GM23248 (cell line): ENCODE measurements at regions not wholly inside any gene's neighbourhood (a gene's known extent, or its start where the extent isn't known, plus 50 kb on each side); places are given as distances from the start of the nearest gene placed in this dataset.

ENCODE experiments used
- DNase-seq: peaks from one replicate; pipeline ENCODE4 v3.0.0-alpha.2; 2015
- H2AFZ ChIP-seq: fragments of 200-600 bp; sonication (generic); 2 replicates; pipeline ENCODE4 v1.6.1; 2016; ENCODE audit warnings: antibody characterized with exemption
- H3F3A ChIP-seq: fragments of 200-600 bp; sonication (generic); 2 replicates; pipeline ENCODE4 v1.6.1; 2016; ENCODE audit warnings: mild to moderate bottlenecking, antibody characterized with exemption, mixed run types; ENCODE audit not compliant: insufficient read depth
- H3K27ac ChIP-seq: fragments of 200-600 bp; sonication (generic); 2 replicates; pipeline ENCODE4 v1.5.1; 2016; ENCODE audit warnings: mild to moderate bottlenecking
- H3K27me3 ChIP-seq: fragments of 200-600 bp; sonication (generic); replicated peaks from 2 replicates; pipeline ENCODE4 v1.6.1; 2016; ENCODE audit warnings: mild to moderate bottlenecking; ENCODE audit not compliant: insufficient read depth
- H3K36me3 ChIP-seq: fragments of 200-600 bp; sonication (generic); 2 replicates; pipeline ENCODE4 v1.6.1; 2016; ENCODE audit warnings: low read depth, mild to moderate bottlenecking
- H3K4me1 ChIP-seq: fragments of 200-600 bp; sonication (generic); 2 replicates; pipeline ENCODE4 v1.6.1; 2016; ENCODE audit warnings: mild to moderate bottlenecking; ENCODE audit not compliant: insufficient read depth
- H3K4me2 ChIP-seq: fragments of 200-600 bp; sonication (generic); one replicate; pipeline ENCODE4 v1.6.1; 2016; ENCODE audit warnings: mild to moderate bottlenecking; ENCODE audit not compliant: unreplicated experiment
- H3K4me3 ChIP-seq: fragments of 200-600 bp; sonication (generic); 2 replicates; pipeline ENCODE4 v1.5.1; 2016; ENCODE audit warnings: mild to moderate bottlenecking
- H3K79me2 ChIP-seq: fragments of 200-600 bp; sonication (generic); 2 replicates; pipeline ENCODE4 v1.6.1; 2016; ENCODE audit warnings: mild to moderate bottlenecking; ENCODE audit not compliant: insufficient read depth
- H3K9ac ChIP-seq: fragments of 200-600 bp; sonication (generic); 2 replicates; pipeline ENCODE4 v1.6.1; 2016; ENCODE audit warnings: mild to moderate bottlenecking
- H3K9me2 ChIP-seq: fragments of 200-600 bp; sonication (generic); 2 replicates; pipeline ENCODE4 v1.6.1; 2016; ENCODE audit warnings: mixed run types, mild to moderate bottlenecking, moderate library complexity; ENCODE audit not compliant: insufficient read depth
- H3K9me3 ChIP-seq: fragments of 200-600 bp; sonication (generic); one replicate; pipeline ENCODE4 v1.6.1; 2017; ENCODE audit warnings: low read depth
- H4K20me1 ChIP-seq: fragments of 200-600 bp; sonication (generic); 2 replicates; pipeline ENCODE4 v1.6.0; 2016; ENCODE audit not compliant: insufficient read depth
- EZH2 ChIP-seq: fragments of 200-600 bp; sonication (generic); IDR thresholded peaks from 2 replicates; pipeline ENCODE4 v1.6.1; 2018; ENCODE audit warnings: antibody characterized with exemption, mild to moderate bottlenecking; ENCODE audit not compliant: insufficient read depth, poor library complexity, severe bottlenecking
- EZH2phosphoT487 ChIP-seq: fragments of 200-600 bp; sonication (generic); IDR thresholded peaks from 2 replicates; pipeline ENCODE4 v1.6.1; 2018; ENCODE audit warnings: antibody characterized with exemption, moderate library complexity, mild to moderate bottlenecking, low read depth; ENCODE audit not compliant: insufficient read depth
- WGBS, 2 experiments: methylation state at CpG; one replicate each; pipeline ENCODE4 v1.1.6; 2015 to 2017; ENCODE audit warnings: low lambda C conversion rate in 2 of 2, low coverage in 1 of 2; ENCODE audit errors: missing lambda C conversion rate in 2 of 2; 5-methylcytosine and 5-hydroxymethylcytosine counted together
- in situ Hi-C: fragments of 300-500 bp; cut with MboI; formaldehyde crosslinking; loops from 2 replicates; pipeline ENCODE4 v1.15.0; 2020

DNA sequence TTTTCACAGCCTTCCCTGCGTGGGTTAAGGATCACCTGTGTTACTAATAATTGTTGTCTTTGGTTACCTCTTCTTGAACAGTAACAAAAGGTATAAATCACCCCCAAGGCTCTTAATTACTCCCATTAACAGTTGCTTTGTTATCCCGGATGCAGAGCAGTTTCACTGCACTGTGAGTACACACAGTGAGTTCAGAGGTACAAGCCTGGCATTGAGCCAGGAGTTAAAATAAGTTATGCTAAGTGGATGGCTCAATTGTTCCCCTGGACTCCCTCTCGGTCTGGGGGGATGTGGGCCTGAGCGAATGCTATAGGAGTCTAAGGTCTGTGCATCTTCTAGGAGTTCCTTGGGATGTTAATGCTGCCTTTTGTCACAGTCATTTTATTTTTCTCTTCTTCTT lies 258.3 kb downstream of the ATG4C start:
- Histone ChIP-seq H3K4me3 (no peak overlapping the region), H3K4me2 (no peak overlapping the region), H3F3A (no peaks in the 10 kb centered on the region), H3K4me1 (no peaks in the 10 kb centered on the region), H3K27ac (no peak overlapping the region), H3K9me3 (no peaks in the 10 kb centered on the region), H3K79me2 (no peaks in the 10 kb centered on the region), H3K9ac (no peak overlapping the region), H2AFZ (no peak overlapping the region), H3K9me2 (no peaks in the 10 kb centered on the region), H4K20me1 (no peaks in the 10 kb centered on the region), H3K36me3 (no peaks in the 10 kb centered on the region), H3K27me3 (no peaks in the 10 kb centered on the region)
- in situ Hi-C loops: no loop called here
- DNase-seq: no peak
- WGBS, 2 experiments: 0 to 2% methylated on average over 4 of the region's 4 CpGs
- TF ChIP-seq EZH2phosphoT487 (no peak), EZH2 (no peak)

GRCh38 chr1:63046539-63046938 lies 262.6 kb downstream of the ATG4C start:
- WGBS, 2 experiments: 46 to 63% methylated on average over 2 of the region's 2 CpGs

DNA sequence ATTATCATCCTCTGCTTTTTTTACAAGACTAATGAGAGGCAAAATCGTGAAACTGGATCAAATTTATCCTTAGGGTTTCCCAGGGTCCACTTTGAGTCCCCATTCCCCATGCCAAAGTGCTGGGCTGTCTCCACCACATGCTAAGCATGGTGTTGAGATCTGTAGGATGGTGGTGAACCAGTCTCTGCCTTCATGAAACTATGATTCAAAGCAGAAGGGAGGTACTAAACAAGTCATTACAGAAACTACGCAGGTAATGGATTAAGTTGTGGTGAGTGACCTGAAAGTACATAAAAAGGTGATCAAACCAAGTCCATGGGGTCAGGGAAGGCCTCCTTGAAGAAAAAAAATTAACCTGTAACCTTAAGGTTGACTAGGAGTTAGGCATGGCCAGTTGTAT lies 265.2 kb downstream of the ATG4C start:
- Histone ChIP-seq H3K36me3 (no peaks in the 10 kb centered on the region), H3K9me2 (no peaks in the 10 kb centered on the region), H3K9me3 (no peaks in the 10 kb centered on the region), H3K4me3 (no peak overlapping the region), H2AFZ (no peak overlapping the region), H3K27me3 (no peaks in the 10 kb centered on the region; the same call in 1 of the 2 replicates), H3K27ac (no peak overlapping the region), H3K9ac (no peak overlapping the region), H3K4me2 (no peak overlapping the region), H4K20me1 (no peaks in the 10 kb centered on the region), H3K4me1 (no peaks in the 10 kb centered on the region), H3F3A (no peaks in the 10 kb centered on the region), H3K79me2 (no peaks in the 10 kb centered on the region)
- no peak for TF ChIP-seq EZH2phosphoT487
- TF ChIP-seq EZH2: no peak
- no peak for DNase-seq
- 5 to 8% methylated on average over 2 of the region's 2 CpGs for WGBS, 2 experiments
- in situ Hi-C loops: no loop called here

More at GRCh38 chr1:63046539-63046938, 262.6 kb downstream of the ATG4C start:
- TF ChIP-seq EZH2phosphoT487 (no peak), EZH2 (no peak)
- Histone ChIP-seq H3K36me3 (no peaks in the 10 kb centered on the region), H3F3A (no peaks in the 10 kb centered on the region), H3K4me2 (no peak overlapping the region), H3K9ac (no peak overlapping the region), H3K79me2 (no peaks in the 10 kb centered on the region), H3K27me3 (no peaks in the 10 kb centered on the region; the same call in 1 of the 2 replicates), H3K4me3 (no peak overlapping the region), H3K9me3 (no peaks in the 10 kb centered on the region), H2AFZ (no peak overlapping the region), H3K9me2 (no peaks in the 10 kb centered on the region), H3K27ac (no peak overlapping the region), H4K20me1 (no peaks in the 10 kb centered on the region), H3K4me1 (no peaks in the 10 kb centered on the region)
- no peak for DNase-seq
- in situ Hi-C loops: no loop called here

GRCh38 chr1:63051356-63051755 lies 267.4 kb downstream of the ATG4C start:
- H3K9me2 ChIP-seq: no peaks in the 10 kb centered on the region
- 21 to 24% methylated on average over 5 of the region's 5 CpGs for WGBS, 2 experiments
- H4K20me1 ChIP-seq: no peaks in the 10 kb centered on the region
- H3K27ac ChIP-seq: no peak overlapping the region
- no peak overlapping the region for H3K4me2 ChIP-seq
- no peaks in the 10 kb centered on the region for H3F3A ChIP-seq
- H3K27me3 ChIP-seq: no peaks in the 10 kb centered on the region; the same call in 1 of the 2 replicates
- H3K9ac ChIP-seq: no peak overlapping the region
- H2AFZ ChIP-seq: no peak overlapping the region
- TF ChIP-seq EZH2: no peak
- TF ChIP-seq EZH2phosphoT487: no peak
- H3K9me3 ChIP-seq: no peaks in the 10 kb centered on the region
- H3K36me3 ChIP-seq: no peaks in the 10 kb centered on the region
- in situ Hi-C loops: no loop called here
- H3K4me1 ChIP-seq: no peaks in the 10 kb centered on the region
- H3K79me2 ChIP-seq: no peaks in the 10 kb centered on the region
- no peak overlapping the region for H3K4me3 ChIP-seq
- DNase-seq: no peak

GRCh38 chr1:63051886-63052285 lies 268.0 kb downstream of the ATG4C start:
- 60 to 64% methylated on average over 6 of the region's 6 CpGs for WGBS, 2 experiments
- no peak overlapping the region for H3K4me3 ChIP-seq
- H3K27ac ChIP-seq: no peak overlapping the region
- H3K4me2 ChIP-seq: no peak overlapping the region
- no peaks in the 10 kb centered on the region for H3F3A ChIP-seq
- no peak overlapping the region for H3K9ac ChIP-seq
- no peaks in the 10 kb centered on the region for H3K79me2 ChIP-seq
- in situ Hi-C loops: no loop called here
- no peaks in the 10 kb centered on the region for H3K36me3 ChIP-seq
- H4K20me1 ChIP-seq: no peaks in the 10 kb centered on the region
- DNase-seq: no peak
- no peaks in the 10 kb centered on the region; the same call in 1 of the 2 replicates for H3K27me3 ChIP-seq
- no peaks in the 10 kb centered on the region for H3K4me1 ChIP-seq
- TF ChIP-seq EZH2phosphoT487 (no peak), EZH2 (no peak)
- no peaks in the 10 kb centered on the region for H3K9me2 ChIP-seq
- no peak overlapping the region for H2AFZ ChIP-seq
- no peaks in the 10 kb centered on the region for H3K9me3 ChIP-seq
